GM18517 (cell line): ENCODE measurements at regions not wholly inside any gene's neighbourhood (a gene's known extent, or its start where the extent isn't known, plus 50 kb on each side); places are given as distances from the start of the nearest gene placed in this dataset.
A peak's percentile ranks its signal among the peaks of the same experiment; 100 is the strongest.
"Not testable (repeated sequence)": the region's sequence is repeated elsewhere in the genome, so short reads cannot be mapped to it uniquely, and the experiment has no call there.

Experiments
- ATAC-seq: cut with Tn5 transposase; IDR thresholded peaks from one replicate; pipeline ENCODE4 v1.9.1; 2021; ENCODE audit warnings: mild to moderate bottlenecking, moderate library complexity; ENCODE audit not compliant: unreplicated experiment

DNA sequence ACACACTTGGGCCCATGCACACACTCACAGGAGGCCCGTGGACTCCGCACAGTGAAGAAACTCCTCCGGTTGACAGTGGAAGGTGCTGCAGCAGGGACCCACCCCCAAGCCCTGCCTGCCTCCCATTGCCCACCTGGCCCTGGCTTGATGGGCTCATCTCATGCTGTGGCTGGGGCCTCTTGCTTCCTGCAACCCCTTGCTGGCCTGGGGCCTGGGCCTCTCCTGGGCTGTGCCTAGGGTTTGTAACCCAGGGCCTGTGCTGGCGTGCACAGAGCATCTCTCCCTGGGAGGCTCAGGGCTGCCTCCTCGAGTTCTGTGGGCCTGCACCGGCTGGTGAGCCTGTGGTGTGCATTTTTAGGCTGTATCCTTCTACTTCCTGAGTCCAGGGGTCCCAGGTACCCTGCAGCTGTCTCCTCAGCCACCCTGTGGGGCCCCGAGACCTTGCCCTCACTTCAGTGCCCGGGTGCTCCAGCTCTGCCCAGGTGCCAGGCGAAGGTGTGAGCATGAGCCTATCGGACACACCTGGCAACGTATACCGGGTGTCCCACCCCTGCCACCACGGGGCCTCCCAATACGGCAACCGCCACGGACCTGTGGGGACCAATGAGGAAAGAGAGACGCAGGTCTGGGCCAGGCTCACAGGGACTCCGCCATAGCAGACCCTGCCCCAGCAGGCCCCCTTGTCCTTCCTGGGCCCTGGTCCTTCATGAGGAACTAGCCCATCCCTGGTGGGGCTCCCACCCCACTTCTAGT lies 158.3 kb upstream of the POTEB2 start:
- ATAC-seq, result not testable (repeated sequence)

DNA sequence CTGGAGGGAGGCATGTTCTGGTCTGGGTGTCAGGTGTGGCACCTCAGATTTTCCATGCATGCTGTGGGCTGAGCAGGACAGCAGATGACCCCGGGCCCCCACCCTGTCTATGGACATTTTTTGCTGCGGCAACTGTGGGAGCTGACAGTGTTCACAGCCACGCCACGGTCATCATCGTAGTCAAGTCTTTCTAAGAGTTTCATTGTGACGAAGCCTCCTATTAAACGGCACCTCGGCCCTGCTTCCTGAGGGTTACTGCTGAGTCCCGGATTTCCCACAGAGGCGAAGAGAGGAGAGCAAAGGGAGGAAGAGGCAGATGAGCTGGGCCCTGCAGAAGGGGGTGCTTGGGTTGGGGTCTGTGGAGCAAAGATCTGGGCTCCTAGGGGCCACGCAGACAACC lies 152.1 kb upstream of the POTEB2 start:
- not testable (repeated sequence) for ATAC-seq

DNA sequence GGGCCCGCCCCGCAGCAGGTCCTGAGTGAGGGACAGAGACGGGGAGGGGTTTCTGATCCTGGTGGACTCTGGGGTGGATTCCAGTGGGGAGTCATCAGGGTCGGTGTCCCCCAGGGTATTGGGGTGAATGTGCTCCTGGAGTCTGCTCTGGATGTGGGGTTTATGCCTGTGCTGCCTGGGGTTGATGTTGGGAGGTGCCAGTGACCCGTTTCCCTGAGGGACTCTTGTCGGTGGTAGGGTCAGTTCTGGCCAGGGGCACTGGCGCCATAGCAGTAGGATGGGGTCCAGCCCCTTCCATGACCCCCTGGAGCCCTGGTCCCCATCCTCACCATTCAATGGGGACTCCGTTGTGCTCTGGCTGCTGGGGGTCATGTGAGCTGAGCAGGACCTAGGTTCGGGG lies 151.2 kb upstream of the POTEB2 start:
- not testable (repeated sequence) for ATAC-seq

DNA sequence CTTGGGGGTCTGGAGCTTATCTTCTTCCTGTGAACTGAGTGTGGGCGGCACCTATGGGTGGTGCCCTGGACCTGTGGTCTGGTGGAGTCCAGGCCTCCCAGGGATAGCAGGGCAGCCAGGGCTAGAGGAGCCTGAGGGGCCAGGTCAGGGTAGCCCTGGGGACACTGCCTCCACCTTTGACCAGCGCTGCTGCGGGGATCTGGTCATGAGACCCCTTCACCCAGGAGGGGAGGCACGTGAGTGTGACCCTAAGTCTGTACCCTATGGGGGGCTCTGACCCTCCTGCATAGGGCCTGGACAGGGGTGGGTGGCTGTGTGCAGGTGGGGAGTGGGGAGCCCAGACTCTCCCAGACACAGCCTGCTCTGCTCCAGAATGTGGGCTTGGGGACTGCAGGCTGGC lies 150.5 kb upstream of the POTEB2 start:
- not testable (repeated sequence) for ATAC-seq

DNA sequence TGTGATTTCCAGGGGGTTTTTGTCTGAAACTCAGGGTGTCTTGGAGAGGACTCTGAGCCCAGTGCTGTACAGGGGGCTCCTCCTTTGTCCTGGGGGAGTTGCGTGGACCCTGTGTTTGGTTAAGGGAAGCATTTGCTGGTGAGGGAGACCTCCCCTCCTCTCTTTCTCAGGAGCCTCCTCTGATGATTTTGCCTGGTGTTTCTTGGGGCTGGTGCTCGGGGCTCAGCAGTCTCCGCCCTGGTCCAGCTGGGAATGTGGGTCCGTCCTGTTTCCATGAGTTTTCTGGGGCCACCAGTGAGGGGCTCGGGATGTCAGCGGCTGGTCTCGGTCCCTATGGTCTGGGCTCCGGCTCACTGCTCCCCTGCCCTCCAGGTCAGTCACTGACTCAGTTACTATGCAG lies 149.1 kb upstream of the POTEB2 start:
- not testable (repeated sequence) for ATAC-seq

DNA sequence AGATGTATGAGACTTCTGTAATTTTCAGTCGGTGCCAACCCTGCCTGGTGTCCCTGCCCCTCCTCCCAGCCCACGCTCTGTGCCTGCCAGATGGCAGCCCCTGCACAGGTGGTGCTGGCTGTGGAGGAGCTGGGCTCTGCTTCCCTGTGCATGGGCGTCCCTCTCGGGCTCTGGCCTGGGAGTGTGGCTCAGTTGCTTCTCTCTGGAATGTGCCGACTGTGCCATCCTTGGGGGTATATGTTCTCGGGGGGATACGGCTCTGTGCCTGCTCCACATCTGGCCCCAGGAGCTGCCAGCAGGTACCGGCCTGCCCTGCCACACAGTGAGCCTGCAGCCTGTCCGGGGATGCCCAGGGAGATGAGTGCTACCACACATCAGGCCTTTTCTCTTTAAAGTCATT lies 147.2 kb upstream of the POTEB2 start:
- not testable (repeated sequence) for ATAC-seq

DNA sequence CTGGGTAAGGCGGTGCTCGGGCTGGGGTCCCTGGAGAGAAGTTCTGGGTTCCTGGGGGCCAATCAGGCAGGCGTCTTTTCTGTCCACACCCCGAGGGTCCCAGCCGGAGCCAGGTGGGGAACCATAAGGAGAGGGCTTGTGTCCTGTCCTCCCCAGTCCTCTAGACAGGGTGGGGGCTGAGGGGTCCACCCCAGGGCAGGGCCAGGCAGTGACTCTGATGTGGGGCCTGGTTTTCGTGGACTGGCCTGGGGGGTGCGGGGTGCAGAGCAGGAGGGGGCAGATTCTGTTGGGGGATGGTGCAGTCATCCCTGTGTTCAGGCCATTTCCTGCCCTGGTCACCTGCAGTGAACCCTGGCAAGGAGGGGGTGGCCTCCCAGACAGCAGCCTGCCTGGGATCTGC lies 143.5 kb upstream of the POTEB2 start:
- not testable (repeated sequence) for ATAC-seq

DNA sequence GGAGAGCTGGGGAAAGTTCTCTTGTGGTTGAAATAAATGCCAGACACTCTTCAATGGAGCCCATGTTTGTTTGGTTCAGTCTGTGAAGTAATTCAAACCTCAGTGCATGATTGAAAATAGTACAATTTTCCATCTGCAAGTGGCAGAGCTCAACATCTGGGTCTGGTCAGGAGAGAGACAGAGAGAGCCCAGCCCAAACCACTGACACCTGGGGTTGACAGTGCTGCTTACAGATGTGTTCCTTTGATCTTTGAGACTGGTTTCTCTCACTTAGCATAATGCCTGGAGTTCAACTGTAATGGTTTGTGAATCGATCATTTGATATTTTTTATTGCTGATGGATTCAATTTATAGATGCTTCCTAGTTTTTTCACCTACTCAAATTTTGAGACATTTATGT lies 137.3 kb upstream of the POTEB2 start:
- not testable (repeated sequence) for ATAC-seq

DNA sequence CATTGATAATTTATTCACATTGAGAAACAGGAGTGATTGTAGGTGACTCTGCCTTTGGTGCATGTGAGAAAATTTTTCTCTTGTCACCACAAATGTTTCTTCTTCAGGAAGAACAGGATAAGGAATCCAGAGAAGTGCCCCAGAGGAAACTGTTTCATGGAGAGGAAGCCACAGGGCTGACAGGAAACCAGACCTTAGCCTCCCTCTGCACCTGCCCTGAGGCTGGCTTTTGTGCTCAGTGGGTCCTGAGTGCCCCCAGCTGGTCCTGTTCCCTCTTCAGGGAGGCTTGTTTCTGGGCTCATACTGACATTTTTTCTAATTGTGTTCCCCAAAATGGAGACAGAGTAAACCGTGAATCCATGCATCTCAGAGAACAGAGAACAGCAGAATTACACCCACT lies 135.8 kb upstream of the POTEB2 start:
- not testable (repeated sequence) for ATAC-seq

DNA sequence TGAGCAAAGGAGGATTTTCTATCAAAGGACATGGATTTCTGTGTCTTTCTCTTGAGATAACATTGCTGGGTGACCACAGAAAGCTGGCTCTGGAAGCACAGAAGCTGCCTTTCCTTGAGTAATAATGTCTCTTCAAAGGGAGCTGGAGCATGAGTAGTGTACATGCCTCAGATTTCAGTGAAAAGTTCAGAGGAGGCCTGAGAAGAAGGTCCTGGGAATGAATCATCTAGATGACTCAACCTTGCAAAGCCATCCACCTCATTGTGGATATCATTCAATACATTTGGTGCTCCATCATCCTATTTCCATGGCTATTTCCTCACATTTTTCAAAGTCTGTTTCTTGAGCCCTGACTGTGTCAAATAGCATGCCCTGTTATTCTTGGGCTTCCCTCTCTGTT lies 125.6 kb upstream of the POTEB2 start:
- ATAC-seq, result not testable (repeated sequence)

DNA sequence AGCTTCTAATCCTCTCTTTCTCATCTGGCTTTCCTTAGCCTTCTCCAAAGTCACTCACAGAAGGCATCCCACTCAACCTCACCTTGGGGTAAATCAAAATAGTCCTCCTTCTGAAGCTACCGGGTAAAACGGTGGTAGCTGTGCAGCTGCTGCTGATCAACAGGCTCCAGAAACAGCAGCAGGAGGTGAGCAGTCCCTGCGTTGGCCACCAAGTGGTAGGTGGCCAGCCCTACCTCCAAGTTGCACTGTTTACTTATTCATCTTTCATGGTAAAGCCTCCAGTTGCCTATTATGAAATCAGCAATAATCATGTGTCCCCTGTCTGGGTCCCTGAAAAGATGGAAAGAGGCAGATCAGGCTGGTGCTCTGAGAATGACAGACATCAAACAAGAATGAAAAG lies 125.1 kb upstream of the POTEB2 start:
- ATAC-seq, result not testable (repeated sequence)

DNA sequence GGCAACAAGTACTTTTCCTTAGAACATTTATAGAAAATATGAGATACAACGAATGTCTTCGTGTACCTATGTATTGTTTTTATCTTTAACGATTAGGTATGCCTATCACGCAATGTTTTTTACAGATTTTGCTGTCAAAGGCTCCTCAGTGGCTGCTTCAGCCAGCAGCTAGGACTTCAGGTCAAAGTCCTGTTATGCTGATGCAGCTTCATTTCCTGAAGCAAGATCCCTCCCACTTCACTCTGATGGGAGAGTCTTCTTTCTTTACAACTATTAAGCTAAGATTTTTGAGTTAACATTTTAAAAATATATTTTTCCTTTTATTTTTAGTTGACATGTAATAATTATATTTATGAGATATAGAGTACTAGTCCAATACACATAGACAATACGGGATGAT lies 120.7 kb upstream of the POTEB2 start:
- not testable (repeated sequence) for ATAC-seq

DNA sequence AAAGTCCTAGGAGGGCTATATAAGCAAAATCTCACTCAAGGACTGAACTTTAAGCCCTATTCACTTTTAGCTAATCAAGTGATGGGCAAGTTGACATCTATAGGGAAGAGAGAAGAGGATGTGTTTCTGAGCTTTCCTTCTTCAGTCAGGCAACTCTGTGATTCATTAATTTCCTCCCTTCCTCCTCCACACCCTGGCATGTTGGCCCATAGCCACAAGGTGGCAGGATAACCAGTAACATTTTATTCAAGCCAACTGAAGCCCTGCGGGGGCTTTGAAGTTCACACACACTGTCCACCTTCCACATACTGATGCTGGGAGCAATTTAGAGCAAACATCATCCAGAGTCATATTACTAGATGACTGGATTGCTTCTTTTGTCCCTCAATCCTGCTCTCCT lies 111.9 kb upstream of the POTEB2 start:
- ATAC-seq, result peak; percentile 80

DNA sequence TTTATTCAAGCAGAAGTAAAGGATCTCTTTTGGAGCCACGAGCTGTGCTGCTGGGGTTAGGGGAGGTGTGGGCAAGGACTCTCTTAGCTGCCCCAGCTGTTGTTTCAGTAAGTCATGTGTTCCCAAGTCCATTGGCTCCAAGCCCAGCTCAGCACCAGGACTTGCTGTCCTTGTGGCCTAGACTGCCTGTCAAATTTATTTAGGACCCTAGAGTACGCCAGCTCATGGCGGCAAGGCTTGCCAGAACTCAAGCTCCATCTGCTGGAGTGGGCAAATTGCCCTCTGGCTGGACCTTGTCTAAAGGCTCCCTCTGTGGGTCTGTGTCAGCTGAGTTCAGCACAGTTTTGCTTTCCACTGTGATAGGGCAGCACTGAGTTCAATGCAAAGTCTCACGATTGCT lies 106.6 kb upstream of the POTEB2 start:
- ATAC-seq, result not testable (repeated sequence)

DNA sequence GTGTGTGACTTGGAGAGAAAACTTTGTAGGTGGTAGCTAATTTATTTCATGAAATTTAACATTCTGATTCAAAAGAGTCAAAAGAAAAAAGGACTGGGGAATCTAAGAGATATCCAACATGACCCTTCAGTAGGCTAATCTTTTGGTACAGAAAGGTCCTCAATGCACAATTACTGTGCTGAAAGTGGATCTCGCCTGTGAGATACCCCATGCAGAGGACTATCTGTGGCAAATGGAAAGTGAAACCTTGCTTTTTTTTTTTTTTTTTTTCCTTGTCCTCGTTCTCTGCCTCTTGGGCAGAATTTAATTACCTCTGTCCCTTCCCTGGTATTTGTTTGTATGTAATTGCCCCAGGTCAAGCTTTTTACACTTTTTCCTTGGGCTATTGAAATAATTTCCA lies 93.2 kb upstream of the POTEB2 start:
- ATAC-seq, result not testable (repeated sequence)

DNA sequence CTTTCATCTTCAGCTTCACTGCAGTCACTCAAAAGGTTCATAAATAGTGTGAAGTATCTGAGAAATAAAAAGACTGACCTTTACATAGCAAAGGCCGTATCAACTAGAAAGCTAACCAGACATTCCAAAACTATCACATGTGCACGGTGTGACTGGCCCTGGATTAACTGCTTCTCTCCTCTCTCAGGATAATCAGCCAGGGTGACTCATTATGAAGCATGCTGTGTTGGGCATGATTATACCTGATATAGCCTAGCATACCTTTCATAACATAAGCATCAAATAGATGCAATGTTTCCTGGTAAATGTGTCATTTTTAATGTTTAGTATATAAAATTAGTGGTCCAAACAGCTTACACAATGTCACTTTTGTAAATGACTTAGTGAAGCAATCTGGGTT lies 63.2 kb upstream of the POTEB2 start:
- not testable (repeated sequence) for ATAC-seq
